Keratinocyte (primary cell): ENCODE measurements at regions not wholly inside any gene's neighbourhood (a gene's known extent, or its start where the extent isn't known, plus 50 kb on each side); places are given as distances from the start of the nearest gene placed in this dataset.
"Not testable (repeated sequence)": the region's sequence is repeated elsewhere in the genome, so short reads cannot be mapped to it uniquely, and the experiment has no call there.

Source experiments
- CTCF ChIP-seq, 3 experiments: IDR thresholded peaks in 1 of 3; conservative IDR thresholded peaks in 1 of 3; optimal IDR thresholded peaks in 1 of 3; 2 replicates in 2 of 3; 3 replicates in 1 of 3; pipeline versions ENCODE3 to v1.5.1; 2011; ENCODE audit warnings: low read length in 3 of 3, mild to moderate bottlenecking in 3 of 3, moderate library complexity in 2 of 3, control low read depth in 1 of 3, inconsistent platforms in 1 of 3; ENCODE audit not compliant: insufficient read depth in 2 of 3; ENCODE audit errors: extremely low read depth in 1 of 3
- EZH2 ChIP-seq: IDR thresholded peaks from one replicate; pipeline ENCODE4 v1.6.1; 2012; ENCODE audit warnings: inconsistent platforms, mild to moderate bottlenecking, low read length, moderate library complexity

GRCh38 chr16:22586732-22587131 is 76.0 kb downstream of the NPIPB5 start:
- TF ChIP-seq CTCF (optimal IDR thresholded peaks at IDR 0.05 in 1 of 3, IDR thresholded peaks at IDR 0.05 in 1 of 3, conservative IDR thresholded peaks at IDR 0.05 in 1 of 3; ENCODE audit: extremely low read depth in 1 of 3, insufficient read depth in 2 of 3, low read length in 3 of 3); EZH2: not testable (repeated sequence)
